GM12872 (cell line): ENCODE measurements at regions not wholly inside any gene's neighbourhood (a gene's known extent, or its start where the extent isn't known, plus 50 kb on each side); places are given as distances from the start of the nearest gene placed in this dataset.

Experiments used
- TF ChIP-seq, protein P1 (sequence below): IDR thresholded peaks from 3 replicates; pipeline ENCODE4 v1.5.1; 2011; ENCODE audit warnings: low read depth, mild to moderate bottlenecking, low read length, moderate library complexity; ENCODE audit not compliant: insufficient read depth

DNA sequence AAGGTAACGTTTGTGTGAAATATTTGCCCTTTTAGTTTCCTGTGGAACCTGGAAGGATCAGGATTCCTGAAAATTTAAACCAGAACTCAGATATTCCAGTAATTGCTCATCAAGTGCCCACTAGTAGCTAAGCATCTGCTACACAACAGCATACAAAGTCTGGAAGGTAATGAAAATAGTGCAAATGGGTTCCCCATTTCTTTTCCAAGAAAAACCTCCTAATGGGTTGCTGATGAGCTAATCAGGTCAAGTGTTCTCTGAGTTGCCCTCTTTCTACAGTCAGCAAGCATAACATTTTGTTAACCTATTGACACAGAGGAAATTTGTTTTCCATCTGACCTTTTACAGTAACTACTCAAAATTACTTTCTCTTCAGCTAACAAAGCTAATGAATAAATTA is 83.6 kb upstream of the PMCH start:
- TF ChIP-seq, protein P1, sequence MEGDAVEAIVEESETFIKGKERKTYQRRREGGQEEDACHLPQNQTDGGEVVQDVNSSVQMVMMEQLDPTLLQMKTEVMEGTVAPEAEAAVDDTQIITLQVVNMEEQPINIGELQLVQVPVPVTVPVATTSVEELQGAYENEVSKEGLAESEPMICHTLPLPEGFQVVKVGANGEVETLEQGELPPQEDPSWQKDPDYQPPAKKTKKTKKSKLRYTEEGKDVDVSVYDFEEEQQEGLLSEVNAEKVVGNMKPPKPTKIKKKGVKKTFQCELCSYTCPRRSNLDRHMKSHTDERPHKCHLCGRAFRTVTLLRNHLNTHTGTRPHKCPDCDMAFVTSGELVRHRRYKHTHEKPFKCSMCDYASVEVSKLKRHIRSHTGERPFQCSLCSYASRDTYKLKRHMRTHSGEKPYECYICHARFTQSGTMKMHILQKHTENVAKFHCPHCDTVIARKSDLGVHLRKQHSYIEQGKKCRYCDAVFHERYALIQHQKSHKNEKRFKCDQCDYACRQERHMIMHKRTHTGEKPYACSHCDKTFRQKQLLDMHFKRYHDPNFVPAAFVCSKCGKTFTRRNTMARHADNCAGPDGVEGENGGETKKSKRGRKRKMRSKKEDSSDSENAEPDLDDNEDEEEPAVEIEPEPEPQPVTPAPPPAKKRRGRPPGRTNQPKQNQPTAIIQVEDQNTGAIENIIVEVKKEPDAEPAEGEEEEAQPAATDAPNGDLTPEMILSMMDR = no peak

DNA sequence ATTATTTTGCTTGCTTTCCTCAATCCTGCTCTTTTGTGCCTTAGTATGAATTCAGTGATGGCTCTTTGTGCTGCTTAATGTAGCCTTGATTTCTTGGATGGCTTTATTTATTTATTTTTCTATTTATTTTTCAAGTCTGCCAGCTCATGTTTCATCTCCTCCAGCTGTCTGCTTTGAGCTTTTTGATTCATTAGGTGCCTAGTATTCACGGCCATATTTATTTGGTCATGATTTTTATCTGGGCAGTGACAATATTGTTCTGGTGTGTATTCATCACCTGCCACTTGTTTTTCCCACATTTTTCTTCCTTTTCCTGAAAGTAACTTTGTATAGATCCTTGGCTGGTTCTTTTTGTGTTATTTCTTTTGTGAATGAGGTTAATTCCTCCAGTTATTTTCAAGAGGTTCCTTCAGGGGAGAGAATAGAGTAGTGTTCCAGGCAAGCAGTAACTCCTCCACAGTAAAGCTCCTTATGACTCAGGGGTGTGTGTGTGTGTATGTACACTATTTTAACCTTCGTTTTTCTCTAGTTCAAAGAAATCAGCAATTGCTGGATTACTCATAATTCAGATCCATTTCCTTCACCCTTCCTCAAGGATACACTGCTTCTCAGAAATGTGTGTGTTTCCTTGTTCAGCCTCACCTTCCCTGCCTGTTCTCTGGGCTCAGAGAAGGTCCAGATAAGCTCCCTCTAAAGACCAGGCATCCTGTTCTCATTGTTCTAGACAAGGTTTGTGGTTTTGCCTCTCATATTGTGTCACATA is 51.6 kb upstream of the PMCH start:
- TF ChIP-seq, protein P1 = no peak
